Brain microvascular endothelial cell (primary cell): ENCODE measurements at regions not wholly inside any gene's neighbourhood (a gene's known extent, or its start where the extent isn't known, plus 50 kb on each side); places are given as distances from the start of the nearest gene placed in this dataset.
"Not testable (repeated sequence)": the region's sequence is repeated elsewhere in the genome, so short reads cannot be mapped to it uniquely, and the experiment has no call there.

Experiments
- DNase-seq: peaks from one replicate; pipeline ENCODE4 v3.0.0-alpha.2; 2020
- H3K27ac ChIP-seq: fragments of 250-450 bp; sonication (Bioruptor Pico); 2 replicates; pipeline ENCODE4 v1.5.1; 2020; ENCODE audit warnings: mild to moderate bottlenecking, moderate library complexity
- H3K27me3 ChIP-seq: fragments of 250-450 bp; sonication (Bioruptor Pico); replicated peaks from 2 replicates; pipeline ENCODE4 v1.5.1; 2020; ENCODE audit warnings: mild to moderate bottlenecking
- H3K36me3 ChIP-seq: fragments of 250-450 bp; sonication (Bioruptor Pico); replicated peaks from 2 replicates; pipeline ENCODE4 v1.5.1; 2020; ENCODE audit warnings: mild to moderate bottlenecking
- H3K4me3 ChIP-seq: 2 replicates; pipeline ENCODE4 v1.5.1; 2011; ENCODE audit warnings: low read depth, mild to moderate bottlenecking, control low read depth, low read length, moderate library complexity
- CTCF ChIP-seq: IDR thresholded peaks from 2 replicates; pipeline ENCODE4 v1.5.1; 2011; ENCODE audit warnings: low read depth, mild to moderate bottlenecking, moderate library complexity, low read length, control low read depth, inconsistent platforms; ENCODE audit errors: missing control alignments
- in situ Hi-C: cut with HindIII; loops from 2 replicates; pipeline ENCODE4 v1.10.0; 2017; ENCODE audit warnings: low sequenced_read_pairs, low pct_ligation_motif_present

- Histone ChIP-seq H3K27me3 (no peaks in the 10 kb centered on the region), H3K36me3 (no peaks in the 10 kb centered on the region), H3K4me3 (no peak overlapping the region), H3K27ac (no peak overlapping the region)
- in situ Hi-C loops: no loop called here
- DNase-seq: no peak
- TF ChIP-seq CTCF: no peak
Measured at GRCh38 chr6:140002396-140003022, 628.1 kb upstream of the CITED2 start.

GRCh38 chr6:140001821-140002341 lies 627.4 kb upstream of the CITED2 start:
- Histone ChIP-seq H3K27me3 (no peaks in the 10 kb centered on the region), H3K4me3 (no peak overlapping the region), H3K36me3 (no peaks in the 10 kb centered on the region), H3K27ac (no peak overlapping the region)
- no peak for DNase-seq
- in situ Hi-C loops: no loop called here
- no peak for TF ChIP-seq CTCF

- no peak for TF ChIP-seq CTCF
- in situ Hi-C loops: no loop called here
- DNase-seq: no peak
- H3K4me3 ChIP-seq: no peak overlapping the region
- no peaks in the 10 kb centered on the region for H3K27me3 ChIP-seq
- no peaks in the 10 kb centered on the region for H3K36me3 ChIP-seq
- H3K27ac ChIP-seq: no peak overlapping the region
Measured at GRCh38 chr6:140001005-140001404, 626.6 kb upstream of the CITED2 start.

GRCh38 chr6:139999661-140000060 lies 625.2 kb upstream of the CITED2 start:
- H3K36me3 ChIP-seq, DNase-seq, H3K27me3 ChIP-seq, H3K27ac ChIP-seq, in situ Hi-C loops, H3K4me3 ChIP-seq: not testable (repeated sequence)

GRCh38 chr6:139998478-139998877 lies 624.0 kb upstream of the CITED2 start:
- H3K4me3 ChIP-seq, H3K27me3 ChIP-seq, in situ Hi-C loops, H3K27ac ChIP-seq, DNase-seq, H3K36me3 ChIP-seq: not testable (repeated sequence)

- DNase-seq: no peak
- peak; percentile 11 for TF ChIP-seq CTCF
- Histone ChIP-seq H3K36me3 (no peaks in the 10 kb centered on the region), H3K27me3 (no peaks in the 10 kb centered on the region), H3K4me3 (no peak overlapping the region), H3K27ac (no peak overlapping the region)
- in situ Hi-C loops: no loop called here
Measured at GRCh38 chr6:139996253-139996834, 621.9 kb upstream of the CITED2 start.

GRCh38 chr6:139994998-139995397 lies 620.5 kb upstream of the CITED2 start:
- Histone ChIP-seq H3K27ac (no peak overlapping the region), H3K4me3 (no peak overlapping the region), H3K36me3 (no peaks in the 10 kb centered on the region), H3K27me3 (no peaks in the 10 kb centered on the region)
- TF ChIP-seq CTCF: no peak
- no peak for DNase-seq
- in situ Hi-C loops: no loop called here
